Activated B cell treated with CpG ODN at 0.5 μM for 24 hours (primary cell): ENCODE measurements at regions not wholly inside any gene's neighbourhood (a gene's known extent, or its start where the extent isn't known, plus 50 kb on each side); places are given as distances from the start of the nearest gene placed in this dataset.

Experiments used
- ATAC-seq: fragments of 200-7000 bp; cut with Tn5 transposase; one replicate; pipeline ENCODE4 v1.10.0; 2021; ENCODE audit warnings: low read depth, mild to moderate bottlenecking, moderate library complexity
- CTCF ChIA-PET: fragments of 350-600 bp; sonication (Branson Sonifier 250); formaldehyde crosslinking; loops from one replicate; lab custom pipeline; 2021; ENCODE audit warnings: antibody characterized with exemption; lab: Charles Lee
- POLR2A ChIA-PET: fragments of 350-600 bp; sonication (Branson Sonifier 250); formaldehyde crosslinking; loops from one replicate; lab custom pipeline; 2021; ENCODE audit warnings: antibody characterized with exemption; lab: Charles Lee
- DNase-seq: peaks from one replicate; pipeline ENCODE4 v3.0.0; 2022
- H3K27ac Mint-ChIP-seq: one replicate; pipeline ENCODE4 v1.8.0; 2020; ENCODE audit warnings: mixed read lengths
- H3K27me3 Mint-ChIP-seq: one replicate; pipeline ENCODE4 v1.8.0; 2021; ENCODE audit warnings: mixed read lengths
- H3K36me3 Mint-ChIP-seq: one replicate; pipeline ENCODE4 v1.8.0; 2021; ENCODE audit warnings: low read depth, mixed read lengths
- H3K4me1 Mint-ChIP-seq: one replicate; pipeline ENCODE4 v1.8.0; 2021; ENCODE audit warnings: mixed read lengths
- H3K4me3 Mint-ChIP-seq: one replicate; pipeline ENCODE4 v1.8.0; 2020; ENCODE audit warnings: mild to moderate bottlenecking, mixed read lengths
- H3K9me3 Mint-ChIP-seq: one replicate; pipeline ENCODE4 v1.8.0; 2020; ENCODE audit warnings: mixed read lengths
- intact Hi-C: fragments of 100-400 bp; cut with micrococcal nuclease; formaldehyde crosslinking; loops from one replicate; pipeline ENCODE4 v1.15.1; 2024
- TF ChIP-seq, protein P1 (sequence below): fragments of 200-600 bp; IDR thresholded peaks from one replicate; pipeline ENCODE4 v1.8.0; 2022; ENCODE audit warnings: antibody characterized with exemption, mild to moderate bottlenecking

DNA sequence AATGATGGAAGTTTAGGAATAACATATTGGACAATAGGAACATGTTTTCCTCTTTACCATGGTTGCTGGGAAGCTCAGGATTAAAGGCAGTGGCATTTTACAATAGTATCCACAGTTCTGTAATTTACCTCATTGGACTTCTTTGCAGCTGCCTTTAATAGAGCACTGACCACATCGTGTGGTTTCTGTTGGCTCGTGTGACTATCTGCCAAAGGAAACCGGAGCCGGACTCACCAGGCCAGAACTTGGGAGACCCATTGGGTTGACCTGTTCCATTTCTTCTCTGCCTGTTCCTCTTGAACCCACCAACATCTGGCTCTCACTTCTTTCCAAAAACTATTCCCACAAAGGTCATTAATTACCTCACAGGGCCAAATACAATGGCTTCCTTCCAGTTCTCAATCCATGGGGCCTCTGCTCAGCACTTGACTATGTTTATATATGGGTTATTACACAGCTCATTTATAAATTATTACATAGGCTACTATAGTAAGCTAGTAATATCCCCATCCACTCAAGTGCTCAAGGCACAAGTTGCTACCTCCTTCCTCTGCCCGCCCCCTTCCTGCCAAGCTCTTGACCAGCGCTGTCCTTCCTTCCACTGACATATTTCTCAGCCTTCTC is 121.5 kb upstream of the VASH1 start:
- no peaks in the 10 kb centered on the region for H3K4me1 Mint-ChIP-seq
- POLR2A ChIA-PET = no interaction called here
- no peak overlapping the region for H3K27ac Mint-ChIP-seq
- H3K9me3 Mint-ChIP-seq = peaks cover 4% of the 10 kb centered on the region
- ATAC-seq (no peak), DNase-seq (no peak)
- no peaks in the 10 kb centered on the region for H3K36me3 Mint-ChIP-seq
- H3K4me3 Mint-ChIP-seq = no peak overlapping the region
- TF ChIP-seq, protein P1, sequence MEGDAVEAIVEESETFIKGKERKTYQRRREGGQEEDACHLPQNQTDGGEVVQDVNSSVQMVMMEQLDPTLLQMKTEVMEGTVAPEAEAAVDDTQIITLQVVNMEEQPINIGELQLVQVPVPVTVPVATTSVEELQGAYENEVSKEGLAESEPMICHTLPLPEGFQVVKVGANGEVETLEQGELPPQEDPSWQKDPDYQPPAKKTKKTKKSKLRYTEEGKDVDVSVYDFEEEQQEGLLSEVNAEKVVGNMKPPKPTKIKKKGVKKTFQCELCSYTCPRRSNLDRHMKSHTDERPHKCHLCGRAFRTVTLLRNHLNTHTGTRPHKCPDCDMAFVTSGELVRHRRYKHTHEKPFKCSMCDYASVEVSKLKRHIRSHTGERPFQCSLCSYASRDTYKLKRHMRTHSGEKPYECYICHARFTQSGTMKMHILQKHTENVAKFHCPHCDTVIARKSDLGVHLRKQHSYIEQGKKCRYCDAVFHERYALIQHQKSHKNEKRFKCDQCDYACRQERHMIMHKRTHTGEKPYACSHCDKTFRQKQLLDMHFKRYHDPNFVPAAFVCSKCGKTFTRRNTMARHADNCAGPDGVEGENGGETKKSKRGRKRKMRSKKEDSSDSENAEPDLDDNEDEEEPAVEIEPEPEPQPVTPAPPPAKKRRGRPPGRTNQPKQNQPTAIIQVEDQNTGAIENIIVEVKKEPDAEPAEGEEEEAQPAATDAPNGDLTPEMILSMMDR = no peak
- H3K27me3 Mint-ChIP-seq = peaks cover 17% of the 10 kb centered on the region
- CTCF ChIA-PET = no interaction called here
- intact Hi-C loops = no loop called here

DNA sequence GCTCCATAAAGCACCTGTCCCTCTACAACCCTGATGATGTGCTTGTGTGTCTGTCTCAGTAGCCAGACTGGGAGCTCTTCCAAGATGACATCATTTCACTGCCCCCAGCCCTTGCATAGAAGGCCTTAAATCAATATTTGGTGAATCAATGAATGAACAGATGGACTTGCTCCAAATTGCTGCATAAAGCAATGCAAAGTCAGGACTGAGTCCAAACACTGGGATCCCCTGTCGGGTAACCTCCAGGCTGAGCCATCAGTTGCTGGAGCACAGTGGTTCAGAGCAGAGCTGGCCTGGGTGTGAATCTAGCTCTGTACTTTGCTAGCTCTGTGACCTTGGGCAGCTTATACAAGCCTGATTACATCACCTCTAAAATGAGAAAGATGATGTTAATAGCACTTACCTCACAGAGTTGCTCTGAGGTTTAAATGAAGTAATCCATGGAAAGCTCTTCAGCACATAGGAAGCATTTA is 120.3 kb upstream of the VASH1 start:
- ATAC-seq = no peak
- no peaks in the 10 kb centered on the region for H3K4me1 Mint-ChIP-seq
- intact Hi-C loops = no loop called here
- ChIA-PET POLR2A (no interaction called here), CTCF (no interaction called here)
- peaks cover 18% of the 10 kb centered on the region for H3K27me3 Mint-ChIP-seq
- no peak for DNase-seq
- H3K9me3 Mint-ChIP-seq = peaks cover 4% of the 10 kb centered on the region
- H3K27ac Mint-ChIP-seq = no peak overlapping the region
- TF ChIP-seq, protein P1 = no peak
- no peaks in the 10 kb centered on the region for H3K36me3 Mint-ChIP-seq
- H3K4me3 Mint-ChIP-seq = no peak overlapping the region

DNA sequence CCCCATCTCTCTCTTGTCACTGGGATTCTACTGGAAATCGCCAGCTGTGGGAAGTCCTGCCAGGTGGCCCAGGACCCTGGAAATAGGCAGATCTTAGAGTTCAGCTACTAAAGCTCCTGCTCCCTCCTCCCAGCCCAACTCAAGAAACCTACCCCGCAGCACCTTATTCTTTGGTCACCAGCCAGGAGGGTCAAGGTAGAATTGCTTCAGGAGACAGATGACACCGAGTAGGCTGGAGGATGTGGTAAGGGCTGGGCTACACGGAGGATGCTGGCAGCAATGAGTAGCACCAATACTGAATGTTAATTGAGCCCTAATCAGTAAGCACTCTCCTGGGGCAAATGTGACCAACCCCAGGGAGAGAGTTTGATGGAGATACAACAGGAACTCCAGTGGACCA is 119.7 kb upstream of the VASH1 start:
- no peak for ATAC-seq
- intact Hi-C loops = no loop called here
- POLR2A ChIA-PET = no interaction called here

DNA sequence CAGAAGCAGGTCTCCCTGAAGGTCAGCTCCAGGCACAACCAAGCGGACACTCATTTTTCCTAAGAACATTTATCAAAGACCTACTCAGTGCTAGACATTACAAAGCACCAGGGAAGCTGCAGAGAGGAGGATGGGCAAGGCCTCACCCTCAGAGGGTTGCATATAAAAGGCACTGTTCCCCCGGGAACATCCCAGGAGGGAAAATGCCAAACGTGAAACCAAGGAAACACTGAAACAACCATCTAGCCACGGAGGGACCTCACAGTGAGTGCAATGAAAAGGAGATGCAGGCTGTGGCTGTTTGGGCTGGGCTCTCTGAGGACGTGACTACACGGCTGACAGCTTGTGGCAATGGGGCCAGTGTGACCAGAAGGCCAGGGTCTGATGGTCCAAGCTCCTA is 117.4 kb upstream of the VASH1 start:
- no peaks in the 10 kb centered on the region for H3K4me1 Mint-ChIP-seq
- CTCF ChIA-PET = no interaction called here
- intact Hi-C loops = no loop called here
- no peaks in the 10 kb centered on the region for H3K9me3 Mint-ChIP-seq
- H3K27ac Mint-ChIP-seq = no peak overlapping the region
- no peak overlapping the region for H3K4me3 Mint-ChIP-seq
- POLR2A ChIA-PET = no interaction called here
- TF ChIP-seq, protein P1 = no peak
- DNase-seq (no peak), ATAC-seq (no peak)
- no peaks in the 10 kb centered on the region for H3K36me3 Mint-ChIP-seq
- H3K27me3 Mint-ChIP-seq = peaks cover 20% of the 10 kb centered on the region

More for the DNA sequence above, 119.7 kb upstream of the VASH1 start:
- TF ChIP-seq, protein P1 = no peak
- Mint-ChIP-seq H3K27me3 (peaks cover 18% of the 10 kb centered on the region), H3K4me3 (no peak overlapping the region), H3K27ac (no peak overlapping the region), H3K36me3 (no peaks in the 10 kb centered on the region), H3K4me1 (no peaks in the 10 kb centered on the region), H3K9me3 (peaks cover 4% of the 10 kb centered on the region)
- CTCF ChIA-PET = no interaction called here
- DNase-seq = no peak

DNA sequence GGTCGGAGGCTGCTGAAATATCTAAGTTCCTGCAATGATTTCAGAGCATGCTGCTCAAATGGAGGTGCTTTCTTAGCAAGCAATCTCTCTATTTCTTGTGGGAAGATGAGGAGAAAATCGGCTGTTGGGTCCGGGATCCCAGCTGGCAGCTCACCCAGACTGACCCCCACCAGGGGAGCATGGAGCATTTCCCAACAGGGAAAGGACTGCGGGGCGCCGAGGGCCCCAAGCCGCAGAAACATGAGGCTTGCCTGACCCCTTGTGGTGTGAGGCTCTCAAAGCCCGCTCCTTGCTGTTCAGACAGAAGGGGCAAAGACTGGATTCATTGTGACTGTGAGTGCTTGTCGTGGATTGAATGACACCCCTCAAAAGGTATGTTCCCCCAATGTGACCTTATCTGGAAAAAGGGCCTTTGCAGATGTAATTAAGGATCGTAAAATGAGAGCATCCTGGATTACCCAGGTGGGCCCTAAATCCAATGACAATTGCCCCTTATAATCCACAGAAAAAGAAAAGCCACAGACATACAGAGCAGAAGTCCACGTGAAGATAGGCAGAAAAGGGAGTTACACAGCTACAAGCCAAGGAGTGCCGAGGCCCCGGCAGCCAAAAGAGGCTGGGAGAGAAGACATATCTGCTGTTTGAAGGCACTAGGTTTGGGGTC is 116.3 kb upstream of the VASH1 start:
- ChIA-PET CTCF (interaction anchor here (1.4 to 1.9 kb wide), 3 partner anchors 594 to 936 kb away, joined by 4 to 8 read pairs (median 6); no protein-coding TSS in a partner anchor), POLR2A (no interaction called here)
- TF ChIP-seq, protein P1 = no peak
- intact Hi-C loops = no loop called here
- no peak overlapping the region for H3K4me3 Mint-ChIP-seq
- no peaks in the 10 kb centered on the region for H3K4me1 Mint-ChIP-seq
- H3K27me3 Mint-ChIP-seq = peaks cover 24% of the 10 kb centered on the region
- no peak overlapping the region for H3K27ac Mint-ChIP-seq
- no peak for DNase-seq
- no peak for ATAC-seq
- H3K9me3 Mint-ChIP-seq = no peaks in the 10 kb centered on the region
- no peaks in the 10 kb centered on the region for H3K36me3 Mint-ChIP-seq
